Chondrocyte (in vitro differentiated cells): ENCODE measurements at regions not wholly inside any gene's neighbourhood (a gene's known extent, or its start where the extent isn't known, plus 50 kb on each side); places are given as distances from the start of the nearest gene placed in this dataset.

Experiments
- DNase-seq: peaks from one replicate; pipeline ENCODE4 v3.0.0; 2021; ENCODE audit warnings: mixed read lengths, low spot score
- H3K27ac Mint-ChIP-seq: one replicate; pipeline ENCODE4 v1.8.0; 2021; ENCODE audit warnings: mild to moderate bottlenecking, moderate library complexity, mixed read lengths; ENCODE audit not compliant: unreplicated experiment
- H3K27me3 Mint-ChIP-seq: 2 replicates; pipeline ENCODE4 v1.8.0; 2021; ENCODE audit warnings: low read depth, mixed read lengths
- H3K36me3 Mint-ChIP-seq: 2 replicates; pipeline ENCODE4 v1.8.0; 2021; ENCODE audit warnings: low read depth, mixed read lengths
- H3K4me1 Mint-ChIP-seq: 2 replicates; pipeline ENCODE4 v1.8.0; 2021; ENCODE audit warnings: low read depth, mild to moderate bottlenecking, mixed read lengths
- H3K4me3 Mint-ChIP-seq: one replicate; pipeline ENCODE4 v1.8.0; 2021; ENCODE audit warnings: mild to moderate bottlenecking, moderate library complexity, mixed read lengths; ENCODE audit not compliant: unreplicated experiment
- H3K9me3 Mint-ChIP-seq: 2 replicates; pipeline ENCODE4 v1.8.0; 2021; ENCODE audit warnings: low read depth, mixed read lengths
- TF ChIP-seq, protein P1 (sequence below): fragments of 200-600 bp; sonication (generic); IDR thresholded peaks from 2 replicates; pipeline ENCODE4 v1.5.0; 2021; ENCODE audit warnings: antibody characterized with exemption, mild to moderate bottlenecking, moderate library complexity

DNA sequence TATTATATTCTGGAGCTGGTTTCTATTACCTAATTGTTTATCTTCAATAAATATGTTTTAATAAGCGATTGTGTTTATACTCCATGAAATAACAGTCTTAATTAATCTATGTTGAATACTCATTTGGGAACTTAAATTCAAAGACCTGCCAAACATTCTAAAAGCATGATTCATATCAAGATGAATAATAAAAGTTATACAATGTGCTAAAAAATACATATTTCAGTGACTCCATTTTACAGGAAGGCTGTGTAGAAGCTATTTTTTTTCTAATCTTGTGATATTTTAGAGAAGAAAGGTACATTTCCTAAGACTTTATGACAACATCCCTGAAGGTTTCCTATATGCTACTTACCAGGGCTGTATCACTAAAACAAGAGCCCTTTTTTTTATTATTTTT is 417.9 kb downstream of the NFIB start:
- Mint-ChIP-seq H3K9me3 (peaks cover 11% of the 10 kb centered on the region), H3K27ac (no peak overlapping the region), H3K27me3 (no peaks in the 10 kb centered on the region), H3K4me3 (no peak overlapping the region), H3K4me1 (peaks cover 25% of the 10 kb centered on the region), H3K36me3 (peaks cover 4% of the 10 kb centered on the region)
- TF ChIP-seq, protein P1, sequence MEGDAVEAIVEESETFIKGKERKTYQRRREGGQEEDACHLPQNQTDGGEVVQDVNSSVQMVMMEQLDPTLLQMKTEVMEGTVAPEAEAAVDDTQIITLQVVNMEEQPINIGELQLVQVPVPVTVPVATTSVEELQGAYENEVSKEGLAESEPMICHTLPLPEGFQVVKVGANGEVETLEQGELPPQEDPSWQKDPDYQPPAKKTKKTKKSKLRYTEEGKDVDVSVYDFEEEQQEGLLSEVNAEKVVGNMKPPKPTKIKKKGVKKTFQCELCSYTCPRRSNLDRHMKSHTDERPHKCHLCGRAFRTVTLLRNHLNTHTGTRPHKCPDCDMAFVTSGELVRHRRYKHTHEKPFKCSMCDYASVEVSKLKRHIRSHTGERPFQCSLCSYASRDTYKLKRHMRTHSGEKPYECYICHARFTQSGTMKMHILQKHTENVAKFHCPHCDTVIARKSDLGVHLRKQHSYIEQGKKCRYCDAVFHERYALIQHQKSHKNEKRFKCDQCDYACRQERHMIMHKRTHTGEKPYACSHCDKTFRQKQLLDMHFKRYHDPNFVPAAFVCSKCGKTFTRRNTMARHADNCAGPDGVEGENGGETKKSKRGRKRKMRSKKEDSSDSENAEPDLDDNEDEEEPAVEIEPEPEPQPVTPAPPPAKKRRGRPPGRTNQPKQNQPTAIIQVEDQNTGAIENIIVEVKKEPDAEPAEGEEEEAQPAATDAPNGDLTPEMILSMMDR = no peak
- DNase-seq = no peak

DNA sequence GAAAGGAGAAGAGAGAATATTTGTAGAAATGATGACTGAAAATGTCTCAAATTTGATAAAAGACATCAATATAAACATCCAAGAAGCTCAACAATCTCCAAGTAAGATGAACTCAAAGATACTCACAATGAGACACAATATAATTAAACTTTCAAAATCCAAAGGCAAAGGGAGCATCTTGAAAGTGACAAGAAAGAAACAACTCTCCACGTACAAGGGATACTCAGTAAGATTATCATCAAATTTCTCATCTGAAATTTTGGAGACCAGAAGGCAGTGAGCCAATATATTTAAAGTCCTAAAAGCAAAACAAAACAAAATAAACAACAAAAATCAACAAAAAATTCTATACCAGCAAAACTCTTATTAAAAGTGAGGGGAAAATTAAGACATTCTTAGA is 428.7 kb downstream of the NFIB start:
- DNase-seq = no peak
- H3K27ac Mint-ChIP-seq = no peak overlapping the region
- H3K4me3 Mint-ChIP-seq = no peak overlapping the region
- TF ChIP-seq, protein P1 = no peak
- peaks cover 19% of the 10 kb centered on the region for H3K9me3 Mint-ChIP-seq
- peaks cover 13% of the 10 kb centered on the region for H3K4me1 Mint-ChIP-seq
- no peaks in the 10 kb centered on the region for H3K27me3 Mint-ChIP-seq
- peaks cover 9% of the 10 kb centered on the region for H3K36me3 Mint-ChIP-seq

DNA sequence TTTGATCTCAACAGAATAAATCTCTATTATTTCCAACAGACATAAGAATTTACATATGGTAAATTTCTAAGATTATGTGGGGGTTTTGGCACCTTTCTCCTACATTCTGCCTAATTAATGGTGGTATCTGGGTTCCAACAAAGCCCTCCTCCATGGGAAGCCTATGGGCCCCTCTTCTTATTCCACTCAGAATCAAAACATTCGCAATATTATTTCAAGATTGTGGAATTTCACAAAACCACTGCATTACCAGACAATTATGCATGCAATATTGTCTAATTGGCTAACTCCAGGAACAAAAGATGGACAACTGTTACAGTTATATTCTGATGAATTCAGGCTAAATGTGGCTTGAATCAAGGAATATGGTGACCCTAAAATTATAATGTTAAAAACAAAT is 434.0 kb downstream of the NFIB start:
- Mint-ChIP-seq H3K4me1 (peaks cover 28% of the 10 kb centered on the region), H3K4me3 (no peak overlapping the region), H3K27me3 (no peaks in the 10 kb centered on the region)

DNA sequence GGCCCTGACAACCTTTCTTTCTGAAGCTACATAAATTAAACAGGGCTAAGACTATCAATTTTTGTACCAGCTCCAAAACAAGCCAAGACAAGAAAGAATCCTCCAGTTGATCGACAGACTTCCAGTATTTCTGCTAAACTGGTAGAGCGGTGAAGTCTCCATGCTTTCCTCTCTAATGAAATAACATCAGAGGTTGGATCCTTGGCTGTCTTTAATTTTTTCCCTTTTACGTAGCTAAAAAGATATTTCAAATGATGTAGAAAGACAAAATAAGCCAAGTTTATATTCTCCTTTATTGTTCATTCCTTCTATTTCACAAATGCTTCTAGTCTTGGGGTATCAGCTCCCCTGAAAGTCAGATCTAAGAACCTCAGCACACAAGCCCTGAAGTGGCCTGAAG is 434.9 kb downstream of the NFIB start:
- DNase-seq = no peak
- Mint-ChIP-seq H3K27ac (peak overlapping the region; percentile 24), H3K27me3 (no peaks in the 10 kb centered on the region), H3K9me3 (peaks cover 8% of the 10 kb centered on the region), H3K4me3 (no peak overlapping the region), H3K36me3 (peaks cover 3% of the 10 kb centered on the region), H3K4me1 (peaks cover 28% of the 10 kb centered on the region)
- TF ChIP-seq, protein P1 = no peak

More for the DNA sequence above, 434.0 kb downstream of the NFIB start:
- TF ChIP-seq, protein P1 = no peak
- Mint-ChIP-seq H3K36me3 (peaks cover 2% of the 10 kb centered on the region), H3K9me3 (peaks cover 10% of the 10 kb centered on the region), H3K27ac (peak overlapping the region; percentile 69)
- DNase-seq = no peak

DNA sequence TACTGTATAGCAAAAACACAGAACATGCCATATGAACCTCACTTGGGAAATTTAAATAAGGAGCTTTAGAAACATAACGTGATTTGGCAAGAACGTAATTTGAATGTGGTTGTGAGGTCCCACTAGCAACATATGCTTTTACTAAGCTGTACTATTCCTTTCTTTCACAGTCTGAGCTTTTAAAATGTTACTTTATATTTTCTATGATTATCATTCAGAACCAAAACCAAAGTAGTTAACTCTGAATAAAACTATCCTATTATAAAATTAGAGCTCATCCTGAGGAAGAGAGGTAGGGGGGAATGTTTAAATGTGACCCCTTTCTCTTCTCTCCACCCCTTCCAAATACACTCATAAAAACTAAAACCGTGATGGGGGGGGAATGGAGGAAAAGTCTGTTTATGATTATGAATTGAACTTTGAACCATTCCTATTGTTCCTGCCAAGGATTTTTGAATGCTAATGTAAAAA is 435.7 kb downstream of the NFIB start:
- H3K27me3 Mint-ChIP-seq = no peaks in the 10 kb centered on the region
- H3K4me3 Mint-ChIP-seq = no peak overlapping the region
- peaks cover 28% of the 10 kb centered on the region for H3K4me1 Mint-ChIP-seq
- H3K27ac Mint-ChIP-seq = no peak overlapping the region
- DNase-seq = no peak
- TF ChIP-seq, protein P1 = no peak
- peaks cover 11% of the 10 kb centered on the region for H3K9me3 Mint-ChIP-seq
- peaks cover 6% of the 10 kb centered on the region for H3K36me3 Mint-ChIP-seq
